ENCODE measurements at regions not wholly inside any gene's neighbourhood (a gene's known extent, or its start where the extent isn't known, plus 50 kb on each side); places are given as distances from the start of the nearest gene placed in this dataset.

DNA sequence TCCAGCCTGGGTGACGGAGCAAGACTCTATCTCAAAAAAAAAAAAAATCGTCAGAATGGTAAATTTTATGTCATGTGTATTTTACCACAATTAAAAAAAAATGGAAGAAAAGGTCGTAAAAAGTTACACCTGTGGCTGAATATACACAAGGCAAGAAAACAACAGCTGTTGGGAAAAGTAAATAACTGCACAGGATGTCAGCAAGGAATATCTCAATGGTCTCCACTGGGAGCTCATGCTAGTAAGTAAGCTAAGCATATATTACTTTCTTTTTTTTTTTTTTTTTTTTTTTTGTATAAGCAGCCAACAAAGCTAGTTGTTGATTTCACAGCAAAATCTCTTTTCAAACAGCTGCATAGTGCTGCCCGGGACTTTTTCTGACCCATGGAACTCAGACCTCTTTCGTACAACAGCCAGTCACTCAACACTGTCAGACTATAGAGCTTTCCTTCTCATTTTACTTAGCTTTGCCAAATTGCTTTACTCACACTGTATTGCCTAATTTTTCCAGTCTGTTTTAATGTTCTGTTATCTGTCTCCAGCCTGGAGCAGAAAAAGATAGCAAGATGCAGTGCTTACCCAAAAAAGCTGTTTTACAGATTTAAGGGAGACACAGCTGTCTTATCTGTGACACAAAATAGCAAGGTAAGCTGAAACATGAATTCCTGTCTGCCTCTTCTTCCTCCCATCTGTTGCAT lies 175.9 kb downstream of the ENC1 start:
- TF ChIP-seq RAD21 (conservative IDR thresholded peaks at IDR 0.05) (no peak), EZH2 (IDR thresholded peaks at IDR 0.05; ENCODE audit: borderline replicate concordance, insufficient read depth, low read length, poor library complexity, severe bottlenecking) (no peak)
- TF ChIP-seq, protein P1, sequence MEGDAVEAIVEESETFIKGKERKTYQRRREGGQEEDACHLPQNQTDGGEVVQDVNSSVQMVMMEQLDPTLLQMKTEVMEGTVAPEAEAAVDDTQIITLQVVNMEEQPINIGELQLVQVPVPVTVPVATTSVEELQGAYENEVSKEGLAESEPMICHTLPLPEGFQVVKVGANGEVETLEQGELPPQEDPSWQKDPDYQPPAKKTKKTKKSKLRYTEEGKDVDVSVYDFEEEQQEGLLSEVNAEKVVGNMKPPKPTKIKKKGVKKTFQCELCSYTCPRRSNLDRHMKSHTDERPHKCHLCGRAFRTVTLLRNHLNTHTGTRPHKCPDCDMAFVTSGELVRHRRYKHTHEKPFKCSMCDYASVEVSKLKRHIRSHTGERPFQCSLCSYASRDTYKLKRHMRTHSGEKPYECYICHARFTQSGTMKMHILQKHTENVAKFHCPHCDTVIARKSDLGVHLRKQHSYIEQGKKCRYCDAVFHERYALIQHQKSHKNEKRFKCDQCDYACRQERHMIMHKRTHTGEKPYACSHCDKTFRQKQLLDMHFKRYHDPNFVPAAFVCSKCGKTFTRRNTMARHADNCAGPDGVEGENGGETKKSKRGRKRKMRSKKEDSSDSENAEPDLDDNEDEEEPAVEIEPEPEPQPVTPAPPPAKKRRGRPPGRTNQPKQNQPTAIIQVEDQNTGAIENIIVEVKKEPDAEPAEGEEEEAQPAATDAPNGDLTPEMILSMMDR (IDR thresholded peaks at IDR 0.05; ENCODE audit: poor library complexity, severe bottlenecking): no peak
